ENCODE measurements at regions not wholly inside any gene's neighbourhood (a gene's known extent, or its start where the extent isn't known, plus 50 kb on each side); places are given as distances from the start of the nearest gene placed in this dataset.

- DNase-seq (ENCODE audit: low spot score in 2 of 2), result no peak
- no peaks in the 10 kb centered on the region for H3K9me3 ChIP-seq
- TF ChIP-seq, protein P1, sequence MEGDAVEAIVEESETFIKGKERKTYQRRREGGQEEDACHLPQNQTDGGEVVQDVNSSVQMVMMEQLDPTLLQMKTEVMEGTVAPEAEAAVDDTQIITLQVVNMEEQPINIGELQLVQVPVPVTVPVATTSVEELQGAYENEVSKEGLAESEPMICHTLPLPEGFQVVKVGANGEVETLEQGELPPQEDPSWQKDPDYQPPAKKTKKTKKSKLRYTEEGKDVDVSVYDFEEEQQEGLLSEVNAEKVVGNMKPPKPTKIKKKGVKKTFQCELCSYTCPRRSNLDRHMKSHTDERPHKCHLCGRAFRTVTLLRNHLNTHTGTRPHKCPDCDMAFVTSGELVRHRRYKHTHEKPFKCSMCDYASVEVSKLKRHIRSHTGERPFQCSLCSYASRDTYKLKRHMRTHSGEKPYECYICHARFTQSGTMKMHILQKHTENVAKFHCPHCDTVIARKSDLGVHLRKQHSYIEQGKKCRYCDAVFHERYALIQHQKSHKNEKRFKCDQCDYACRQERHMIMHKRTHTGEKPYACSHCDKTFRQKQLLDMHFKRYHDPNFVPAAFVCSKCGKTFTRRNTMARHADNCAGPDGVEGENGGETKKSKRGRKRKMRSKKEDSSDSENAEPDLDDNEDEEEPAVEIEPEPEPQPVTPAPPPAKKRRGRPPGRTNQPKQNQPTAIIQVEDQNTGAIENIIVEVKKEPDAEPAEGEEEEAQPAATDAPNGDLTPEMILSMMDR (IDR thresholded peaks at IDR 0.05), result no peak
- H3K27ac ChIP-seq, result no peak overlapping the region
- intact Hi-C loops (cut with DNase I), result no loop called here
- H3K4me1 ChIP-seq, result no peaks in the 10 kb centered on the region
- H3K27me3 ChIP-seq, result no peaks in the 10 kb centered on the region
- H3K4me3 ChIP-seq, result no peak overlapping the region
- H3K36me3 ChIP-seq, result no peaks in the 10 kb centered on the region
Measured at GRCh38 chr18:51430538-51430937, 233.1 kb upstream of the MEX3C start.

DNA sequence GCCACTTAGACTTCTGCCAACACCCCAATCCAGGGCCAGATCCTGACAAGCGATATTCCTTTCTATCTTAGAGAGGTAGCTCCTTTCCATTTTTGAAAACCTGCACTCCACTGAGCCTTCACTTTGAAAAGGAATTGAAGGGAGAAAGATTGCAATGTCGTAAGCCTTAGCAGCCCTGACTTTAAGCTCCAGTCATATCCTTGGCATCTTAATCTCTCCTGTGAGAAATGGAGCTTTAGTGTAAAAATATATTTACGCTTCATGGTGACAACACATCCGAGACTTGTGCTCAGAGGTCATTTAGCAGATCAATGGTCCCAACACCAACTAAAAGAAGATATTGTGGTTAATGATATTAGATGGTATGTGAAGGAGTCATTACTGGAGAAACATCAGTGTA, 235.8 kb upstream of the MEX3C start:
- H3K4me3 ChIP-seq, result no peak overlapping the region
- no peaks in the 10 kb centered on the region for H3K4me1 ChIP-seq
- DNase-seq (ENCODE audit: low spot score in 2 of 2), result no peak
- no peaks in the 10 kb centered on the region for H3K9me3 ChIP-seq
- intact Hi-C loops (cut with DNase I), result no loop called here
- no peak overlapping the region for H3K27ac ChIP-seq
- TF ChIP-seq, protein P1 (IDR thresholded peaks at IDR 0.05), result no peak
- H3K27me3 ChIP-seq, result no peaks in the 10 kb centered on the region
- no peaks in the 10 kb centered on the region for H3K36me3 ChIP-seq

DNA sequence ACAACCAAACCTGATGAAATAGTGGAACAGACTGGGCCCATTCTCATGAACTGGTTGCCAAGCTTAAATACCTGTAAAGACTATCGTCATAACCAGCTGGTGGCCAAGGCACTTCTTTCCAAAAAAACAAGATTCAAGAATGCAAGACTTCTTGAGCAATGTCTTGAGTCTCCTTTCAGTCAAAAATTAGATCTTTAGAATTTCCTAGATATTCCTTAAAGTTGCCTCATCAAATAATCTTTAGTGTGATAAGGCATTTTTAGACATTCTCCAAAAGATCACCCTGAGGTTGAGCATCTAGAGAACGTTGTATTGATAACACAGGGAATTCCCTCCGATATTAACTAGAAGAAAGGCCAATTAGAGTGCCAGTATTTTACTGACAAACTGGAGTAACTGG, 236.4 kb upstream of the MEX3C start:
- Histone ChIP-seq H3K36me3 (no peaks in the 10 kb centered on the region), H3K27me3 (no peaks in the 10 kb centered on the region), H3K9me3 (no peaks in the 10 kb centered on the region), H3K4me1 (no peaks in the 10 kb centered on the region), H3K27ac (no peak overlapping the region), H3K4me3 (no peak overlapping the region)
- DNase-seq (ENCODE audit: low spot score in 2 of 2), result no peak
- intact Hi-C loops (cut with DNase I), result no loop called here
- TF ChIP-seq, protein P1 (IDR thresholded peaks at IDR 0.05), result no peak

GRCh38 chr18:51437280-51438271, 240.1 kb upstream of the MEX3C start:
- H3K4me1 ChIP-seq, result no peaks in the 10 kb centered on the region
- no peaks in the 10 kb centered on the region for H3K9me3 ChIP-seq
- H3K36me3 ChIP-seq, result no peaks in the 10 kb centered on the region
- DNase-seq (ENCODE audit: low spot score in 2 of 2), result no peak
- TF ChIP-seq, protein P1 (IDR thresholded peaks at IDR 0.05), result no peak
- H3K27ac ChIP-seq, result no peak overlapping the region
- H3K27me3 ChIP-seq, result no peaks in the 10 kb centered on the region
- no peak overlapping the region for H3K4me3 ChIP-seq
- intact Hi-C loops (cut with DNase I), result no loop called here

DNA sequence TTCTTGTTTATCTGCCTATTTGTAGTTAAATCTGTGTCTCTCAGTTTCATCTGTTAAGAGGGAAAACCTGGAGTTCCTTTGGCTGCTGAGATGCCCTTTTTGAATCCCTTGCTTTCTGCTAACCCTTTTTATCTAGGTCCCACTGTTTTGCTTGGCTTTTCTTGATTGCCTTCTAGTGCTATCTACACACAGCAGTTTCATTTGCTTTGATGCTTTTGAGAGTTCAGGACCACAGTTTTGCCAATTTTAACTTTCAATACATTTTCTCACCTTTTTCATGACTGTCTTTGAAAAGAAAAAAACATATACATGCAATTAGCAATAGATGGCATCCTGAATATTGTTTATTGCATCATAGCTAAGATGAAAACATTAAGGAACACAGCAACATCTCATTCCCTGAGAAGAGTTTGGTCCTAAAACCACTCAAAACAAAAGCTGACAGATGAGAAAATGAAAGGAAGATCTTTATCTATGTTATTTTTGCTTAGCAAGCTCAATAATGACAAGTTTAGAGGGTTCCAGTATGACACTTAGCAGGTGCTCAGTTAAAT, 241.4 kb upstream of the MEX3C start:
- H3K27me3 ChIP-seq, result no peaks in the 10 kb centered on the region
- H3K36me3 ChIP-seq, result no peaks in the 10 kb centered on the region
- H3K4me3 ChIP-seq, result no peak overlapping the region
- no peaks in the 10 kb centered on the region for H3K4me1 ChIP-seq
- no peaks in the 10 kb centered on the region for H3K9me3 ChIP-seq
- intact Hi-C loops (cut with DNase I), result no loop called here
- no peak overlapping the region for H3K27ac ChIP-seq
- DNase-seq (ENCODE audit: low spot score in 2 of 2), result no peak
- TF ChIP-seq, protein P1 (IDR thresholded peaks at IDR 0.05), result no peak

Measured in ascending aorta (tissue), 2 donors.